DMS 273 treated with DMSO at 0.1 percent for 48 hours (cell line): ENCODE measurements at regions not wholly inside any gene's neighbourhood (a gene's known extent, or its start where the extent isn't known, plus 50 kb on each side); places are given as distances from the start of the nearest gene placed in this dataset.

Experiments used
- DNase-seq: peaks from one replicate; lab custom pipeline; 2025; lab: John Stamatoyannopoulos, UW

- no peak for DNase-seq
Observed at GRCh38 chr11:120032766-120033390, 105.0 kb downstream of the TRIM29 start.

- no peak for DNase-seq
Observed at GRCh38 chr11:120031612-120032600, 106.0 kb downstream of the TRIM29 start.

- no peak for DNase-seq
Observed at GRCh38 chr11:120031156-120031555, 106.8 kb downstream of the TRIM29 start.

GRCh38 chr11:120030411-120030810 is 107.5 kb downstream of the TRIM29 start:
- no peak for DNase-seq

- DNase-seq = no peak
Observed at GRCh38 chr11:120029321-120029720, 108.6 kb downstream of the TRIM29 start.

- DNase-seq = no peak
Observed at GRCh38 chr11:120028897-120029258, 109.0 kb downstream of the TRIM29 start.

GRCh38 chr11:120028181-120028896 is 109.6 kb downstream of the TRIM29 start:
- DNase-seq = no peak

GRCh38 chr11:120027546-120028180 is 110.2 kb downstream of the TRIM29 start:
- no peak for DNase-seq

GRCh38 chr11:120025606-120026335 is 112.1 kb downstream of the TRIM29 start:
- DNase-seq = no peak

GRCh38 chr11:120024586-120024985 is 113.3 kb downstream of the TRIM29 start:
- DNase-seq = no peak

GRCh38 chr11:120024046-120024445 is 113.9 kb downstream of the TRIM29 start:
- DNase-seq = no peak

- no peak for DNase-seq
Observed at GRCh38 chr11:120023551-120023950, 114.4 kb downstream of the TRIM29 start.

- no peak for DNase-seq
Observed at GRCh38 chr11:120023120-120023519, 114.8 kb downstream of the TRIM29 start.

GRCh38 chr11:120022617-120023016 is 115.3 kb downstream of the TRIM29 start:
- no peak for DNase-seq

GRCh38 chr11:120021978-120022377 is 115.9 kb downstream of the TRIM29 start:
- no peak for DNase-seq

GRCh38 chr11:120021391-120021953 is 116.4 kb downstream of the TRIM29 start:
- DNase-seq = no peak

- no peak for DNase-seq
Observed at GRCh38 chr11:120020981-120021380, 116.9 kb downstream of the TRIM29 start.

- DNase-seq = no peak
Observed at GRCh38 chr11:120020486-120020885, 117.4 kb downstream of the TRIM29 start.

- no peak for DNase-seq
Observed at GRCh38 chr11:120019191-120019590, 118.7 kb downstream of the TRIM29 start.

GRCh38 chr11:120017582-120018150 is 120.2 kb downstream of the TRIM29 start:
- DNase-seq = no peak
